HepG2 (cell line): ENCODE measurements at regions not wholly inside any gene's neighbourhood (a gene's known extent, or its start where the extent isn't known, plus 50 kb on each side); places are given as distances from the start of the nearest gene placed in this dataset.

Experiments
- ARID3A ChIP-seq: IDR thresholded peaks from 2 replicates; pipeline ENCODE4 v1.6.1; 2012; ENCODE audit warnings: low read depth, low read length, improper control_type of control experiment
- CBX5 ChIP-seq: sonication (generic); formaldehyde crosslinking; IDR thresholded peaks from 2 replicates; pipeline ENCODE4 v1.4.0; 2020; ENCODE audit warnings: missing genetic modification reagents, borderline replicate concordance
- CREM ChIP-seq, 2 experiments: sonication (generic) in 1 of 2; formaldehyde crosslinking in 1 of 2; IDR thresholded peaks; 2 replicates each; pipeline versions ENCODE4 v1.4.0 to v1.6.1; 2016 to 2020; ENCODE audit warnings: antibody characterized with exemption in 1 of 2, mild to moderate bottlenecking in 1 of 2, missing genetic modification reagents in 1 of 2
- IKZF5 ChIP-seq: IDR thresholded peaks from 2 replicates; pipeline ENCODE4 v1.6.1; 2018; ENCODE audit warnings: missing genetic modification reagents, mild to moderate bottlenecking, missing compliant biosample characterization
- SMC3 ChIP-seq: IDR thresholded peaks from 2 replicates; pipeline ENCODE4 v1.6.1; 2011; ENCODE audit warnings: low read length, improper control_type of control experiment
- USF2 ChIP-seq, 2 experiments: sonication (generic) in 1 of 2; formaldehyde crosslinking in 1 of 2; IDR thresholded peaks; 2 replicates each; pipeline versions ENCODE4 v1.5.1 to v1.6.1; 2011 to 2020; ENCODE audit warnings: borderline replicate concordance in 1 of 2, low read depth in 1 of 2, low read length in 1 of 2, mild to moderate bottlenecking in 1 of 2, missing genetic modification reagents in 1 of 2, moderate library complexity in 1 of 2
- ZNF317 ChIP-seq: sonication (generic); formaldehyde crosslinking; IDR thresholded peaks from 2 replicates; pipeline ENCODE4 v1.5.0; 2020; ENCODE audit warnings: mild to moderate bottlenecking, missing genetic modification reagents
- ZNF614 ChIP-seq: IDR thresholded peaks from 2 replicates; pipeline ENCODE4 v1.6.1; 2018; ENCODE audit warnings: missing biosample characterization, missing genetic modification reagents, inconsistent platforms, borderline replicate concordance
- ZNF746 ChIP-seq: sonication (generic); formaldehyde crosslinking; IDR thresholded peaks from 2 replicates; pipeline ENCODE4 v1.8.0; 2022; ENCODE audit warnings: mild to moderate bottlenecking, missing genetic modification reagents

- no peak for TF ChIP-seq ARID3A
- no peak for TF ChIP-seq SMC3
- TF ChIP-seq ZNF614 (CRISPR knock-in tag): no peak
- TF ChIP-seq ZNF746 (CRISPR knock-in tag): no peak
- TF ChIP-seq CBX5: no peak
- no peak for TF ChIP-seq ZNF317 (CRISPR knock-in tag)
- TF ChIP-seq IKZF5 (CRISPR knock-in tag): no peak
- no peak for TF ChIP-seq USF2 (IDR thresholded peaks at IDR 0.05; ENCODE audit: low read depth, low read length)
- TF ChIP-seq USF2 (CRISPR knock-in tag; IDR thresholded peaks at IDR 0.05; ENCODE audit: borderline replicate concordance): no peak
- TF ChIP-seq CREM (IDR thresholded peaks at IDR 0.05): no peak
- no peak for TF ChIP-seq CREM (CRISPR knock-in tag; IDR thresholded peaks at IDR 0.05)
These were observed 69.9 kb upstream of the POU3F2 start for GRCh38 chr6:98764373-98764911.
